IMR-90 (cell line): ENCODE measurements at regions not wholly inside any gene's neighbourhood (a gene's known extent, or its start where the extent isn't known, plus 50 kb on each side); places are given as distances from the start of the nearest gene placed in this dataset.

Experiments used
- CTCF ChIP-seq: conservative IDR thresholded peaks from 2 replicates; pipeline ENCODE4 v1.5.1; 2012; ENCODE audit warnings: mild to moderate bottlenecking, low read depth, low read length, improper control_type of control experiment
- MAFK ChIP-seq: IDR thresholded peaks from 2 replicates; pipeline ENCODE4 v1.6.1; 2012; ENCODE audit warnings: low read depth, low read length, improper control_type of control experiment
- MXI1 ChIP-seq: IDR thresholded peaks from 2 replicates; pipeline ENCODE4 v1.6.1; 2012; ENCODE audit warnings: low read depth, mild to moderate bottlenecking, low read length, moderate library complexity, borderline replicate concordance
- POLR2A ChIP-seq: IDR thresholded peaks from 2 replicates; pipeline ENCODE4 v1.6.1; 2012; ENCODE audit warnings: mild to moderate bottlenecking, low read depth, low read length
- RCOR1 ChIP-seq: IDR thresholded peaks from 2 replicates; pipeline ENCODE4 v1.6.1; 2012; ENCODE audit warnings: mild to moderate bottlenecking, low read length, improper control_type of control experiment; ENCODE audit not compliant: insufficient replicate concordance

- no peak for TF ChIP-seq CTCF
- no peak for TF ChIP-seq MAFK
- no peak for TF ChIP-seq RCOR1
- no peak for TF ChIP-seq MXI1
- TF ChIP-seq POLR2A: no peak
These were observed 222.9 kb downstream of the CTTN start for GRCh38 chr11:70621241-70621640.
